IMR-90 (cell line): ENCODE measurements at regions not wholly inside any gene's neighbourhood (a gene's known extent, or its start where the extent isn't known, plus 50 kb on each side); places are given as distances from the start of the nearest gene placed in this dataset.

Source experiments
- ATAC-seq: fragments of 200-7000 bp; cut with Tn5 transposase; 2 replicates; pipeline ENCODE4 v1.9.1; 2020; ENCODE audit warnings: low read depth, mild to moderate bottlenecking, moderate library complexity
- BruUV-seq: library from RNA; stranded (reverse); fragments of 400-500 nt; replicated peaks from 2 replicates; lab custom pipeline; 2021; lab: Mats Ljungman, UMichigan
- CTCF ChIA-PET: fragments of 300-600 bp; formaldehyde crosslinking; extraction: SDS; loops from one replicate; lab custom pipeline; 2021; ENCODE audit warnings: antibody characterized with exemption; lab: Yijun Ruan, JAX
- POLR2A ChIA-PET: fragments of 300-600 bp; sonication (Branson Sonifier 250); formaldehyde crosslinking; loops from one replicate; lab custom pipeline; 2022; ENCODE audit warnings: antibody characterized with exemption; ENCODE audit not compliant: unreplicated experiment; lab: Charles Lee
- DNase-seq: peaks from one replicate; pipeline ENCODE4 v3.0.0; 2013
- H2AFZ ChIP-seq: replicated peaks from 2 replicates; pipeline ENCODE3; 2013; ENCODE audit warnings: low read length, mild to moderate bottlenecking; ENCODE audit not compliant: poor library complexity
- H2AK5ac ChIP-seq: 2 replicates; pipeline ENCODE4 v1.6.1; 2013; ENCODE audit warnings: low read depth, low read length, inconsistent platforms
- H2AK9ac ChIP-seq: replicated peaks from 2 replicates; pipeline ENCODE3; 2013; ENCODE audit warnings: mild to moderate bottlenecking, low read depth, low read length, moderate library complexity; ENCODE audit not compliant: poor library complexity
- H2BK120ac ChIP-seq: 2 replicates; pipeline ENCODE4 v1.6.1; 2013; ENCODE audit warnings: low read depth, low read length, inconsistent platforms
- H2BK15ac ChIP-seq: 3 replicates; pipeline ENCODE4 v1.6.1; 2013; ENCODE audit warnings: low read depth, low read length, inconsistent platforms
- H2BK20ac ChIP-seq: 2 replicates; pipeline ENCODE4 v1.6.1; 2013; ENCODE audit warnings: low read depth, mild to moderate bottlenecking, inconsistent platforms, low read length, moderate library complexity
- H2BK5ac ChIP-seq: 2 replicates; pipeline ENCODE4 v1.6.1; 2013; ENCODE audit warnings: mild to moderate bottlenecking, low read depth, low read length, inconsistent platforms; ENCODE audit not compliant: poor library complexity, severe bottlenecking
- H3K14ac ChIP-seq: replicated peaks from 2 replicates; pipeline ENCODE4 v1.6.1; 2013; ENCODE audit warnings: low read depth, low read length, inconsistent platforms
- H3K18ac ChIP-seq: 2 replicates; pipeline ENCODE4 v1.6.1; 2013; ENCODE audit warnings: low read depth, low read length, control low read depth
- H3K23ac ChIP-seq: 2 replicates; pipeline ENCODE4 v1.6.1; 2013; ENCODE audit warnings: low read depth, low read length, inconsistent platforms
- H3K27ac ChIP-seq: 2 replicates; pipeline ENCODE4 v1.5.1; 2013; ENCODE audit warnings: mild to moderate bottlenecking, control low read depth, low read length; ENCODE audit not compliant: insufficient read depth
- H3K27me3 ChIP-seq: 2 replicates; pipeline ENCODE4 v1.6.1; 2013; ENCODE audit warnings: low read length; ENCODE audit not compliant: control insufficient read depth, insufficient read depth
- H3K36me3 ChIP-seq: 2 replicates; pipeline ENCODE4 v1.6.1; 2013; ENCODE audit warnings: low read length, mixed read lengths; ENCODE audit not compliant: control insufficient read depth, insufficient read depth
- H3K4ac ChIP-seq: 2 replicates; pipeline ENCODE4 v1.6.1; 2013; ENCODE audit warnings: low read depth, low read length, inconsistent platforms
- H3K4me1 ChIP-seq: 2 replicates; pipeline ENCODE4 v1.6.1; 2013; ENCODE audit warnings: low read length, mixed read lengths; ENCODE audit not compliant: control insufficient read depth, insufficient read depth
- H3K4me2 ChIP-seq: 2 replicates; pipeline ENCODE4 v1.6.1; 2013; ENCODE audit warnings: low read depth, mild to moderate bottlenecking, control low read depth, low read length, moderate library complexity
- H3K4me3 ChIP-seq: 2 replicates; pipeline ENCODE4 v1.5.1; 2013; ENCODE audit warnings: low read depth, mild to moderate bottlenecking, control low read depth, low read length, moderate library complexity; ENCODE audit not compliant: insufficient read depth
- H3K56ac ChIP-seq: 2 replicates; pipeline ENCODE4 v1.6.1; 2013; ENCODE audit warnings: low read length, inconsistent platforms; ENCODE audit not compliant: insufficient read depth; ENCODE audit errors: extremely low read depth
- H3K79me1 ChIP-seq, 2 experiments: 2 replicates each; pipeline ENCODE4 v1.6.1; 2013; ENCODE audit warnings: low read length in 2 of 2, inconsistent platforms in 1 of 2, low read depth in 1 of 2
- H3K9ac ChIP-seq: 2 replicates; pipeline ENCODE4 v1.6.1; 2013; ENCODE audit warnings: low read depth, low read length, control low read depth
- H3K9me1 ChIP-seq: 2 replicates; pipeline ENCODE4 v1.6.1; 2013; ENCODE audit warnings: low read length, inconsistent platforms; ENCODE audit not compliant: insufficient read depth
- H3K9me3 ChIP-seq: 2 replicates; pipeline ENCODE4 v1.6.1; 2013; ENCODE audit warnings: low read length; ENCODE audit not compliant: control insufficient read depth, insufficient read depth
- H4K20me1 ChIP-seq: 2 replicates; pipeline ENCODE4 v1.6.1; 2013; ENCODE audit warnings: low read length, inconsistent platforms; ENCODE audit not compliant: insufficient read depth
- H4K5ac ChIP-seq: 2 replicates; pipeline ENCODE4 v1.6.1; 2013; ENCODE audit warnings: mild to moderate bottlenecking, low read depth, low read length, control low read depth
- H4K8ac ChIP-seq, 2 experiments: 2 replicates each; pipeline ENCODE4 v1.6.1; 2013; ENCODE audit warnings: low read depth in 2 of 2, low read length in 2 of 2, control low read depth in 1 of 2, inconsistent platforms in 1 of 2
- H4K91ac ChIP-seq: 2 replicates; pipeline ENCODE4 v1.6.1; 2013; ENCODE audit warnings: low read depth, low read length, inconsistent platforms; ENCODE audit not compliant: insufficient read depth
- CEBPB ChIP-seq: IDR thresholded peaks from 2 replicates; pipeline ENCODE4 v1.6.1; 2012; ENCODE audit warnings: low read depth, low read length, improper control_type of control experiment
- RCOR1 ChIP-seq: IDR thresholded peaks from 2 replicates; pipeline ENCODE4 v1.6.1; 2012; ENCODE audit warnings: mild to moderate bottlenecking, low read length, improper control_type of control experiment; ENCODE audit not compliant: insufficient replicate concordance
- RFX5 ChIP-seq: IDR thresholded peaks from 2 replicates; pipeline ENCODE4 v1.8.0; 2012; ENCODE audit warnings: low read depth, mild to moderate bottlenecking, low read length, moderate library complexity
- WGBS, 2 experiments: methylation state at CpG; one replicate each; pipeline versions ENCODE4 v1.1.5 to v1.1.7; 2013; ENCODE audit warnings: missing lambda C conversion rate in 2 of 2; ENCODE audit not compliant: insufficient read length in 1 of 2; ENCODE audit errors: extremely low coverage in 2 of 2; 5-methylcytosine and 5-hydroxymethylcytosine counted together
- dilution Hi-C: fragments of 300-500 bp; cut with HindIII; formaldehyde crosslinking; loops from one replicate; pipeline ENCODE4 v1.14.3; 2018; ENCODE audit warnings: low sequenced_read_pairs; ENCODE audit not compliant: unreplicated experiment
- in situ Hi-C: fragments of 300-500 bp; cut with MboI; formaldehyde crosslinking; loops from 3 replicates; pipeline ENCODE4 v1.14.3; 2019; ENCODE audit warnings: low sequenced_read_pairs, inconsistent platforms, mixed read lengths
- intact Hi-C: fragments of 100-400 bp; cut with micrococcal nuclease; formaldehyde crosslinking; loops from 2 replicates; pipeline ENCODE4 v1.10.0; 2022

DNA sequence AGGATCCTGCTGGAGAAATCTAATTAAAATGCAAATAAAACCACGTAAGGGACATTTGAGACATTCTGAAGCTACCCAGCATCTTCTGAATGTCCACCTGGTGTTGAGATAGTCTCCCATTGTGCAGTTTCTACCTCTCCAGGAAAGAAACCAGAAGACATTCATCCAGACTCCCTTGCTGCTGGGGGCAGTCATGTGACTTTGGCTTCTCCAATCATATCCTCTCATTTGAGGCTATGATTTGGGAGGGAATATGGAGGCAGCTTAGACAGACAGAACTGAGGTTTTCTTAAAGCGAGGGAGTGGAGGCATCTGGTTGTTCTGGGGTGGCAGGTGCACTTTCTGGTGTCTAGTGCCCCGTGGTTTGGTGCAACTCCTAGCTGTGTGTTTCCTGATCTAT, 315.2 kb upstream of the SULF2 start:
- Histone ChIP-seq H2AK5ac (no peak overlapping the region), H4K91ac (no peak overlapping the region), H3K9me3 (peaks cover 6% of the 10 kb centered on the region), H3K27ac (no peak overlapping the region), H2BK20ac (no peak overlapping the region), H4K8ac (no peak overlapping the region), H2BK120ac (no peak overlapping the region), H4K20me1 (no peaks in the 10 kb centered on the region), H3K4me1 (no peaks in the 10 kb centered on the region), H3K23ac (no peak overlapping the region), H3K56ac (no peak overlapping the region), H3K79me1 (no peaks in the 10 kb centered on the region), H2BK15ac (no peak overlapping the region), H3K9me1 (no peaks in the 10 kb centered on the region), H3K27me3 (no peaks in the 10 kb centered on the region; the same call in 1 of the 2 replicates), H3K4me3 (no peak overlapping the region), H2BK5ac (no peak overlapping the region), H3K36me3 (no peaks in the 10 kb centered on the region), H3K4me2 (no peak overlapping the region), H3K14ac (no peak overlapping the region), H2AFZ (no peak overlapping the region), H3K4ac (no peak overlapping the region), H3K18ac (no peak overlapping the region), H3K9ac (no peak overlapping the region), H2AK9ac (no peak overlapping the region), H4K5ac (no peak overlapping the region)
- intact Hi-C loops (no loop called here), in situ Hi-C loops (loop anchor here (25.0 kb wide), 1 partner anchor 88 kb away; no protein-coding TSS in a partner anchor), dilution Hi-C loops (no loop called here)
- ATAC-seq (no peak), DNase-seq (no peak)
- no TSS peak for BruUV-seq
- no CpG with 5 or more reads among the region's 3 CpGs for WGBS, 2 experiments
- no peak for TF ChIP-seq RFX5
- no peak for TF ChIP-seq RCOR1
- TF ChIP-seq CEBPB = no peak
- CTCF ChIA-PET = no interaction called here
- POLR2A ChIA-PET = no interaction called here
